Stomach smooth muscle (tissue), 2 donors: ENCODE measurements at regions not wholly inside any gene's neighbourhood (a gene's known extent, or its start where the extent isn't known, plus 50 kb on each side); places are given as distances from the start of the nearest gene placed in this dataset.

Experiments used
- H3K27ac ChIP-seq: one replicate; pipeline ENCODE4 v1.7.0; 2013; ENCODE audit warnings: mild to moderate bottlenecking, low read length, inconsistent platforms
- H3K27me3 ChIP-seq, 2 donors: one replicate each; pipeline ENCODE4 v1.7.0; 2013; ENCODE audit warnings: low read length in 2 of 2; ENCODE audit not compliant: insufficient read depth in 2 of 2, control insufficient read depth in 1 of 2
- H3K36me3 ChIP-seq, 2 donors: one replicate each; pipeline ENCODE4 v1.7.0; 2013; ENCODE audit warnings: low read length in 2 of 2; ENCODE audit not compliant: control insufficient read depth in 2 of 2, insufficient read depth in 2 of 2
- H3K4me1 ChIP-seq: one replicate; pipeline ENCODE4 v1.7.0; 2013; ENCODE audit warnings: low read length; ENCODE audit not compliant: control insufficient read depth, insufficient read depth
- H3K4me3 ChIP-seq, 2 donors: one replicate each; pipeline ENCODE4 v1.7.0; 2013; ENCODE audit warnings: low read length in 2 of 2
- H3K9ac ChIP-seq, 2 donors: one replicate each; pipeline ENCODE4 v1.7.0; 2013; ENCODE audit warnings: low read length in 2 of 2, mild to moderate bottlenecking in 1 of 2
- H3K9me3 ChIP-seq, 2 donors: one replicate each; pipeline ENCODE4 v1.7.0; 2013; ENCODE audit warnings: low read length in 2 of 2; ENCODE audit not compliant: control insufficient read depth in 2 of 2
- donor health status: healthy.
- donor health status: Pancreatic carcinoma.

DNA sequence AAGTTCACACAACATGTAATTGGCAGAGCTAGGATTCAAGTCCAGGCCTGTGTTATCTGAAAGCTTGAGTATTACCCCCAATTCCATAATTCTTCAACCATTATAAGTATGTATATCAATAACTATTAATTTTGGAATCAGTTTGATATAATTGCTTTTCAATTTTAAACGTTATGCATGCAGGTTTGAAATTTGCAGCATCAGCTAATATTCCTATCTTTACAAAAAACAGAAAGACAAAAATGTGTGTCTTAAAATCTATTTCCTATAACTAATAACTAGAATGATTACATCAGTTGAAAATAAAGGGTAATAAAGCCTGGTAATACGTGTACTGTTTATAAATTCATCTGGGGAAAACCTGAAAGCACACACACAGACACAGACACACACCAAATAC lies 543.3 kb upstream of the PKDCC start:
- H3K9ac ChIP-seq = no peak overlapping the region
- no peak overlapping the region for H3K27ac ChIP-seq
- H3K4me1 ChIP-seq = no peaks in the 10 kb centered on the region
- H3K27me3 ChIP-seq = no peaks in the 10 kb centered on the region
- no peaks in the 10 kb centered on the region for H3K36me3 ChIP-seq
- no peaks in the 10 kb centered on the region for H3K9me3 ChIP-seq
- no peak overlapping the region for H3K4me3 ChIP-seq

DNA sequence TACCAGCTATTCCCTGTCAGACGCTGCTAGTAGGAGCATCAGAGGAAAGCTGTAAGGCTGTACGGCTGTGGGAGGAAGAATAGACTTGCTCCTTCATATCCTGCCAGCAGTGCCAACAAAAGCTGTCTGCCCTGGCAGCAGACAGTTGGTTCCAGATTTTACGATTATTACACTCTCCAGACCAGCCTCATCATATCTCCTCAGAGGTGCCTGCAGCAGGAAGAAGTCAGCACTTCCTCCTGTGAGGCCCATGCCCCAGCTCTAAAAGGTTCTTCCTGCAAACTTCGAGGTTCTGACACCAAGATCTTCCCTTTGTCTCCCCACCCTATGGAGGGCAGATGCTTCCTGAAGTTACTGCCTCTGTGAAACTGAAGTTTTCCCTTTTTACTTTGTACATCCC lies 537.7 kb upstream of the PKDCC start:
- H3K27ac ChIP-seq = no peak overlapping the region
- no peak overlapping the region for H3K4me3 ChIP-seq
- H3K36me3 ChIP-seq = no peaks in the 10 kb centered on the region
- no peaks in the 10 kb centered on the region for H3K9me3 ChIP-seq
- no peak overlapping the region for H3K9ac ChIP-seq
- no peaks in the 10 kb centered on the region for H3K4me1 ChIP-seq
- H3K27me3 ChIP-seq = no peaks in the 10 kb centered on the region

DNA sequence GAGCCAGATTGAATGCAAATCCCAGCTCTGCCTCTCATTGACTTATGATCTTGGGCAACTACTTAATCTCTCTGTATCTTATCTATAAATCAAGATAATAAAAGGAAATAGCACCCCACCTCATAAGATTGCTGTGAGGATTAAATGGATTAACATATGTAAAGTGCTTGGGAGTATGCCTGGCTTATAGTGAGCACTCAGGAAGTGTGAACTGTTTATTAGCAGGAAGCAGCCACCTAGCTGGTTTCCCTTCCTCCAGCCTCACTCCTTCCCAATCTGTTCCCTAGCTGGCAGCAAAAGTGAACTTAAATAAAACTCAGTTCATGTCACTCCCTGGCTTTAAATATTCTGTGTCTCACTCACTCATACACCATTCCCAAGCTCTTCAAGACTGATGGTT lies 526.6 kb upstream of the PKDCC start:
- Histone ChIP-seq H3K9ac (no peak overlapping the region), H3K36me3 (no peaks in the 10 kb centered on the region), H3K27me3 (no peaks in the 10 kb centered on the region), H3K9me3 (no peaks in the 10 kb centered on the region), H3K4me1 (no peaks in the 10 kb centered on the region), H3K27ac (no peak overlapping the region), H3K4me3 (no peak overlapping the region)

DNA sequence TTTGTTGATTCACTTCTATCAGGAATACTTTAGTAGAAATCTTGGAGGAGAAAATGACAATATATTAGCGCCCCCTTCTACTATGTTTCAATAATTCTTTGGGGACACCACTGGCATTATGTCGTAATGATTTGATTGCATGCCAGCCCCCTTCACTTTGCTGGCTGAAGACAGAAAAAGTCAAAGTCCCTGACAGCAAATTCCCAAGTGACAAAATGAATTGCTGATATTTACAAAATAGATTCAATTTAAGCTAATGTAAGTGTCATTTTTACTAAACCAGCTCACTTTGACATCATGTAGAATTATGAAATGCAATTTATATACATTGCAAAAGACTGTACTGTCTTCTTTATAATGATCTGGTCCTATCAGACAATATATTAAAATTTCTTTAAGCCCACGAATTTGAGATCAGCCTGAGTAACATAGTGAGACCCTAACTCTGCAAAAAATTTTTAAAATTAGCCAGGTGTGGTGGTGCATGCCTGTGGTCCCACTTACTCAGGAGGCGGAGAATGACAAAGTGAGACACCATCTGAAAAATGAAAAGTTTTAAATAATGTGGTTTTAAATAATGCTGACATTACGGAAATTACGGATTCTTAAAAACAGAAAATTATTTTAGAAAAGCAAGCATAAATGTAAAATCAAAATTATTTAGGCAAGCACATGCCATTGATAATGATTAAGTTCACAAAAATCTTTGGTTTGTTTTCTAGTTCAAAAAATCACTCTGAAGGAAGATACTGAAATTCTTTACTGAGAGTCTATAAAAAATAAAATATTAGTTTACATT lies 520.1 kb upstream of the PKDCC start:
- peaks cover 0 to 2% of the 10 kb centered on the region in 2 donors for H3K9me3 ChIP-seq
- H3K27me3 ChIP-seq = no peaks in the 10 kb centered on the region
- no peak overlapping the region for H3K9ac ChIP-seq
- no peak overlapping the region for H3K27ac ChIP-seq
- no peaks in the 10 kb centered on the region for H3K4me1 ChIP-seq
- H3K36me3 ChIP-seq = no peaks in the 10 kb centered on the region
- no peak overlapping the region for H3K4me3 ChIP-seq

DNA sequence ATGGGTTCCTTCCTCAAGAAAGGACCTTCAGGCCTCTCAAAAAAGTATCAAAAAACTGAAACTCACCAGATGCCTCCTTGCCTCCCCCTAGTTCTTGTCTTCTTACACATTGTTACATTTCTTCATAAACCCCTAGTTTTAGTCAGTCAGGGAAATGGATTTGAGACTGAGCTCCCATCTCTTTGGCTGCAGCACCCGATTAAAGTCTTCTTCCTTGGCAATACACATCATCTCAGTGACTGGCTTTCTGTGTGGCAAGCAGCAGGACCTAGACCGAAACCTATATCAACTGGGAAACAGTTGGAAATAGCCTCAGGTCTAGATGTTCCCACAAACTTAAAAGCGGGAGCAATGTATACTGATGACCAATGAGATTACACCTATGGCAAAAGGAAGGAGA lies 512.2 kb upstream of the PKDCC start:
- peaks cover 5% of the 10 kb centered on the region for H3K4me1 ChIP-seq
- H3K27me3 ChIP-seq = no peaks in the 10 kb centered on the region
- H3K9ac ChIP-seq = no peak overlapping the region
- no peak overlapping the region for H3K4me3 ChIP-seq
- H3K9me3 ChIP-seq = peaks cover 0 to 2% of the 10 kb centered on the region in 2 donors
- H3K27ac ChIP-seq = no peak overlapping the region
- no peaks in the 10 kb centered on the region for H3K36me3 ChIP-seq

DNA sequence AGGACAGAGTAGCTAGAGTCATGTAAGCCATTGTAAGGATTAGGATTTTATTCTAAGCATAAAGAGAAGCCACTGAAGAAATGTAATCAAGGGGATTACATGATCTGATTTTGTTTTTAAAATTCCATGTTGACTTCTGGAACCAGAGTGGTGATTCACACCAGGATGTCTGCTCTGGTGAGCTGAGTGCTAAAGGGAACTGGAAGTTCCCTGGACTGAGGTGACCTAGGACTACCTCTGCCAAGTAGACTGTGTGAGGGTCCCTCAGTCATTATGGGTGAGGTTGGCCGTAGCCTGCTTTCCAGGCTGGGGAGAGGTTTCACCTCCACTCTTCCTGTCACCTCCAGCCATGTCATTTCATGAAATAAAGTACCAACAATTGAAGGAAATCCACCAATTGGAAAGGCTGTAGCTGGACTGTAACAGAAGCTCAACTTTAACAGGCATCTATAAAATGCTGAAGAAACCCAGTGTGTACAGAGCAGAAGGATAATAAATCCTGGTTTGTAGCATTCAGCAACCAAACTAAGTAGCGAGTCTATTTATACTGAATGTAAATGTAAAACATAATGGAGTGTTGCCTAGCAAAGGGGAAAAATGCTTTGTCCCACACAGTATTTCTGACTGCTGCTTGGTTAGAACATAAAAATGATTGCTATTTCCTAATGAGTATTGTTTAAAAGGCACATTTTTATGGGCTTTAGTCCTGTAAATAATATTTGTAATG lies 507.4 kb upstream of the PKDCC start:
- Histone ChIP-seq H3K9ac (no peak overlapping the region), H3K4me3 (no peak overlapping the region), H3K9me3 (no peaks in the 10 kb centered on the region), H3K27ac (no peak overlapping the region), H3K4me1 (peaks cover 6% of the 10 kb centered on the region), H3K27me3 (no peaks in the 10 kb centered on the region), H3K36me3 (no peaks in the 10 kb centered on the region)

DNA sequence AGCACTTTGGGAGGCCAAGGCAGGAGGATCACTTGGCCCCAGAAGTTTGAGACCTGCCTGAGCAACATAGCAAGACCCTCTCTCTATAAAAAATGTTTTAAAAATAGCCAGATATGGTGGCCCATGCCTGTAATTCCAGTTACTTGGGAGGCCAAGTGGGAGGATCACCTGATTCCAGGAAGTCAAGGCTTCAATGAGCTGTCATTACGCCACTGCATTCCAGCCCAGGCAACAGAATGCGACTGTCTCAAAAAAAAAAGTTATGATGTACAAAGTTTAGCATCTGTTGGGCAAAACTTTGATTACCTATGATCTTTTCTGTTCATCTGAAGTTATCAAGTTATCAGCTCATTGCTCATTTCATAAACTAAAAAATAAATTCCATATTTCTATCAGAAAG lies 504.1 kb upstream of the PKDCC start:
- H3K27ac ChIP-seq = no peak overlapping the region
- H3K36me3 ChIP-seq = no peaks in the 10 kb centered on the region
- H3K27me3 ChIP-seq = no peaks in the 10 kb centered on the region

DNA sequence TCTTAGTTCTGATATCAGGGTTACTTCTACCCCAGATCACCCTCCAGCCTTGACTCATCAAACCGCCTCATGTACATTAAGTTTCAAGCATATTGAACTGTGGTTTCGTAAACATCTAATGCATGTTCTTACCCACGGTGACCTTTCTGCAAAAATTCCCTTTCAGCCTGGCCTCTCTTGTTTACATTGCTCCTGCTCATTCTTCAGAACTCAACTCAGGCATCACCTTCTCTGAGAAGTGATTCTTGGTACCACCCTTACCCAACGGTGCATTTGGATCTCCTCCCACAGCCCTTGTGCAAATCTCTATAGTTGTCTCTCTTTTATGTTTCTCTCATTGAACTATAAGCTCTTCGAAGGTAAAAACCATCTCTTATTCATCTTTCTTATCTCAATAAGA lies 503.1 kb upstream of the PKDCC start:
- H3K4me3 ChIP-seq = no peak overlapping the region
- H3K27ac ChIP-seq = no peak overlapping the region
- no peaks in the 10 kb centered on the region for H3K36me3 ChIP-seq
- H3K9me3 ChIP-seq = no peaks in the 10 kb centered on the region
- no peaks in the 10 kb centered on the region for H3K27me3 ChIP-seq
- H3K9ac ChIP-seq = no peak overlapping the region
- H3K4me1 ChIP-seq = peaks cover 6% of the 10 kb centered on the region

More for the DNA sequence above, 504.1 kb upstream of the PKDCC start:
- H3K4me3 ChIP-seq = no peak overlapping the region
- no peak overlapping the region for H3K9ac ChIP-seq
- peaks cover 6% of the 10 kb centered on the region for H3K4me1 ChIP-seq
- H3K9me3 ChIP-seq = no peaks in the 10 kb centered on the region

DNA sequence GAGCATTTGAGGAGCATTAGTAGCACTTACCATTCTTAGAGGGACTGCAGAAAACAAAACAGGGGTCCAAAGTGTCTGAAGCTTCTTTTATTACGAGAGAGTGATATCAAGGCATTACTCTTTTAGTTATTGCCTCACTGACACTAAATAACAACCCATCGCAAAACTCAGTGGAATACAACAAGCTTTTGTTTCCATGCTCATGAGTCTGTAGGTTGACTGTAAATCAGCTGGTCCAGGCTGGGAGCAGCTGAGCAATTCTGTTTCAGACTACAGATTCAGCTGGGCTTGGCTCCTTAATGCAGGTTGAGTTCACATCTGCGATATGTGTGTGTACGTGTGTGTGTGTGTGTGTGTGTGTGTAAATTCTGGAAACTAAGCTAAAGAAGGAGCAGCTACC lies 501.8 kb upstream of the PKDCC start:
- H3K36me3 ChIP-seq = no peaks in the 10 kb centered on the region
- no peaks in the 10 kb centered on the region for H3K9me3 ChIP-seq
- no peak overlapping the region for H3K9ac ChIP-seq
- no peaks in the 10 kb centered on the region for H3K4me1 ChIP-seq
- no peak overlapping the region for H3K4me3 ChIP-seq
- H3K27me3 ChIP-seq = no peaks in the 10 kb centered on the region
- no peak overlapping the region for H3K27ac ChIP-seq

DNA sequence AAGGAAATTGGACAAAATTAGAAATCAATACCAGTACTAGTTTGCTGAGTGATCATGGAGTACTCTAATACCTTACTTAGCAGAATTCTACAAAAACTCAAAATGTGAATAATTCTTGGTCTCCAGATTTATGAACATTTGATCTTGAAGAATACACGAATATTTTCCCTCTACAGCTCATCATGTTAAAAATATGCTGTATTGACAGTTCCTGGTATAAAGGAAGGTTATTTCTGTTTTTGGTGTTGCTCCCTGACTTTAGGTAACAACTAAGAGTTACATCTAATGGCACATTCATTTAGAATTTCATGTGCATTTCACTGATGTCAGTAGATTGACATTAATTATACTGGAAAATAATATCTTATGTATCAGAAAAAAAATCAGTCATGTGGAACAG lies 479.2 kb upstream of the PKDCC start:
- Histone ChIP-seq H3K4me3 (no peak overlapping the region), H3K27ac (no peak overlapping the region), H3K27me3 (no peaks in the 10 kb centered on the region), H3K9ac (no peak overlapping the region), H3K4me1 (no peaks in the 10 kb centered on the region), H3K9me3 (no peaks in the 10 kb centered on the region), H3K36me3 (no peaks in the 10 kb centered on the region)

DNA sequence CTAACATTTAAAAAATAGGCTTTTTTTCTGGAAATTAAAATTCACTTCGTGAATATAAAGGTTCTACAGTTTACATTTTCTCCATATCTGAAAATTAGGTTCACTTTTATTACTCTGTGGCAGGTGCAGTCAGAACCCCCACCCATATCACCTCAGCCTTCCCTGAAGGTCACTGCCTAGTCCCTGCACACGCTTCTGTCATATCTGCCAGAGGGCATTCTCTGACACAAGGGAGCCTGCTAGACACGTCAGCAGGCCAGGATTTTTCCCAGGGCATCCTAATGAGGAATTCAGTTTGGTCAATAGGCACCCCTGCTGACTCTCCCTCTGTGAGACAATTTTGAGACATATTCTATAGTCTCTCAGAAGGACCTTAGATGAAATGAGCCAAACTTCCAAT lies 475.7 kb upstream of the PKDCC start:
- Histone ChIP-seq H3K9me3 (no peaks in the 10 kb centered on the region), H3K4me3 (no peak overlapping the region)

More for the DNA sequence above, 475.7 kb upstream of the PKDCC start:
- no peak overlapping the region for H3K27ac ChIP-seq
- no peaks in the 10 kb centered on the region for H3K36me3 ChIP-seq
- no peaks in the 10 kb centered on the region for H3K27me3 ChIP-seq
- no peaks in the 10 kb centered on the region for H3K4me1 ChIP-seq
- H3K9ac ChIP-seq = no peak overlapping the region
